Endodermal cell (in vitro differentiated cells): ENCODE measurements at regions not wholly inside any gene's neighbourhood (a gene's known extent, or its start where the extent isn't known, plus 50 kb on each side); places are given as distances from the start of the nearest gene placed in this dataset.
A peak's percentile ranks its signal among the peaks of the same experiment; 100 is the strongest.

Experiments
- DNase-seq: peaks from one replicate; pipeline ENCODE4 v3.0.0-alpha.2; 2017
- H3K27ac ChIP-seq: 2 replicates; pipeline ENCODE4 v1.5.1; 2013; ENCODE audit warnings: mild to moderate bottlenecking, low read depth, low read length, moderate library complexity
- H3K27me3 ChIP-seq: 2 replicates; pipeline ENCODE4 v1.6.1; 2013; ENCODE audit warnings: mild to moderate bottlenecking, low read length, moderate library complexity; ENCODE audit not compliant: insufficient read depth, control insufficient read depth, poor library complexity, severe bottlenecking
- H3K36me3 ChIP-seq: 2 replicates; pipeline ENCODE4 v1.7.0; 2013; ENCODE audit warnings: mild to moderate bottlenecking, low read length, moderate library complexity; ENCODE audit not compliant: control insufficient read depth, insufficient read depth
- H3K4me1 ChIP-seq: one replicate; pipeline ENCODE4 v1.7.0; 2013; ENCODE audit warnings: low read length; ENCODE audit not compliant: control insufficient read depth, insufficient read depth
- H3K4me3 ChIP-seq: 2 replicates; pipeline ENCODE4 v1.5.1; 2013; ENCODE audit warnings: mild to moderate bottlenecking, low read length, moderate library complexity
- H3K9ac ChIP-seq: 2 replicates; pipeline ENCODE4 v1.6.1; 2013; ENCODE audit warnings: mild to moderate bottlenecking, low read length, moderate library complexity; ENCODE audit not compliant: poor library complexity, severe bottlenecking; ENCODE audit errors: extremely low read depth
- H3K9me3 ChIP-seq: 2 replicates; pipeline ENCODE4 v1.6.1; 2013; ENCODE audit warnings: mild to moderate bottlenecking, low read length, moderate library complexity; ENCODE audit not compliant: control insufficient read depth
- H3K27ac Mint-ChIP-seq: 2 replicates; pipeline ENCODE4 v1.8.0; 2020; ENCODE audit warnings: mixed read lengths
- H3K27me3 Mint-ChIP-seq: 2 replicates; pipeline ENCODE4 v1.8.0; 2021; ENCODE audit warnings: mild to moderate bottlenecking, mixed read lengths; ENCODE audit not compliant: insufficient read depth
- H3K36me3 Mint-ChIP-seq: 2 replicates; pipeline ENCODE4 v1.8.0; 2020; ENCODE audit warnings: low read depth, mixed read lengths
- H3K4me1 Mint-ChIP-seq: 2 replicates; pipeline ENCODE4 v1.8.0; 2020; ENCODE audit warnings: mixed read lengths
- H3K4me3 Mint-ChIP-seq: 2 replicates; pipeline ENCODE4 v1.8.0; 2020; ENCODE audit warnings: mild to moderate bottlenecking, moderate library complexity, mixed read lengths
- H3K9me3 Mint-ChIP-seq: 2 replicates; pipeline ENCODE4 v1.8.0; 2020; ENCODE audit warnings: mild to moderate bottlenecking, mixed read lengths
- CTCF ChIP-seq: fragments of 200-600 bp; sonication (generic); conservative IDR thresholded peaks from 2 replicates; pipeline ENCODE4 v1.5.0; 2021; ENCODE audit warnings: antibody characterized with exemption, mild to moderate bottlenecking
- WGBS, 2 experiments: methylation state at CpG; one replicate each; pipeline versions ENCODE4 v1.1.5 to v1.1.7; 2013; ENCODE audit warnings: missing lambda C conversion rate in 2 of 2, mixed read lengths in 1 of 2; ENCODE audit not compliant: insufficient coverage in 1 of 2, insufficient read length in 1 of 2; 5-methylcytosine and 5-hydroxymethylcytosine counted together

GRCh38 chr7:116340943-116341907, 130.9 kb downstream of the TES start:
- WGBS, 2 experiments: 86 to 93% methylated on average over 1 to 8 of the region's 9 CpGs
- Histone ChIP-seq H3K4me1 (peaks cover 3% of the 10 kb centered on the region), H3K9ac (no peak overlapping the region), H3K27ac (no peak overlapping the region), H3K36me3 (no peaks in the 10 kb centered on the region), H3K27me3 (no peaks in the 10 kb centered on the region), H3K9me3 (peaks cover 5% of the 10 kb centered on the region), H3K4me3 (no peak overlapping the region)
- TF ChIP-seq CTCF: peak; percentile 62
- no peak for DNase-seq
- Mint-ChIP-seq H3K27ac (no peak overlapping the region), H3K4me3 (no peak overlapping the region), H3K9me3 (peaks cover 2% of the 10 kb centered on the region), H3K27me3 (no peaks in the 10 kb centered on the region), H3K36me3 (no peaks in the 10 kb centered on the region), H3K4me1 (peaks cover 12% of the 10 kb centered on the region)

GRCh38 chr7:116342125-116342524, 131.8 kb downstream of the TES start:
- Histone ChIP-seq H3K4me3 (no peak overlapping the region), H3K9ac (no peak overlapping the region), H3K9me3 (peaks cover 9% of the 10 kb centered on the region), H3K27ac (no peak overlapping the region), H3K27me3 (no peaks in the 10 kb centered on the region), H3K36me3 (no peaks in the 10 kb centered on the region), H3K4me1 (peaks cover 3% of the 10 kb centered on the region)
- peaks cover 9% of the 10 kb centered on the region for H3K4me1 Mint-ChIP-seq
- H3K27ac Mint-ChIP-seq: no peak overlapping the region
- no peak overlapping the region for H3K4me3 Mint-ChIP-seq
- no peak for TF ChIP-seq CTCF
- no peaks in the 10 kb centered on the region for H3K36me3 Mint-ChIP-seq
- H3K9me3 Mint-ChIP-seq: peaks cover 8% of the 10 kb centered on the region
- no peaks in the 10 kb centered on the region for H3K27me3 Mint-ChIP-seq
- DNase-seq: no peak

GRCh38 chr7:116347151-116347832, 137.0 kb downstream of the TES start:
- Histone ChIP-seq H3K4me3 (no peak overlapping the region), H3K9ac (no peak overlapping the region), H3K4me1 (no peaks in the 10 kb centered on the region), H3K36me3 (no peaks in the 10 kb centered on the region), H3K27me3 (no peaks in the 10 kb centered on the region), H3K27ac (no peak overlapping the region), H3K9me3 (peaks cover 15% of the 10 kb centered on the region)
- Mint-ChIP-seq H3K4me3 (no peak overlapping the region), H3K9me3 (peaks cover 20% of the 10 kb centered on the region), H3K36me3 (no peaks in the 10 kb centered on the region), H3K27ac (no peak overlapping the region), H3K27me3 (no peaks in the 10 kb centered on the region), H3K4me1 (no peaks in the 10 kb centered on the region)
- no peak for TF ChIP-seq CTCF
- no peak for DNase-seq
- WGBS, 2 experiments: 89 to 98% methylated on average over 3 of the region's 3 CpGs
